Right lobe of liver (tissue), 6 donors: ENCODE measurements at regions not wholly inside any gene's neighbourhood (a gene's known extent, or its start where the extent isn't known, plus 50 kb on each side); places are given as distances from the start of the nearest gene placed in this dataset.

ENCODE experiments used
- ATAC-seq, 4 donors: fragments of 200-7000 bp; cut with Tn5 transposase; one replicate each; pipeline ENCODE4 v1.9.1; 2020; ENCODE audit warnings: mild to moderate bottlenecking in 4 of 4, moderate library complexity in 4 of 4
- DNase-seq, 3 donors: peaks; one replicate each; pipeline ENCODE4 v3.0.0-alpha.2; 2020
- H3K27ac ChIP-seq, 3 donors: fragments of 200-600 bp; one replicate each; pipeline ENCODE4 v1.8.0; 2022
- H3K27me3 ChIP-seq, 2 donors: fragments of 200-600 bp; one replicate each; pipeline ENCODE4 v1.8.0; 2022
- H3K36me3 ChIP-seq, 4 donors: fragments of 200-600 bp; sonication (generic) in 1 of 4; one replicate each; pipeline versions ENCODE4 v1.5.1 to v1.8.0; 2017 to 2022; ENCODE audit warnings: control low read depth in 1 of 4
- H3K4me1 ChIP-seq, 4 donors: fragments of 200-600 bp; sonication (generic) in 1 of 4; one replicate each; pipeline versions ENCODE4 v1.5.1 to v1.8.0; 2017 to 2022; ENCODE audit warnings: control low read depth in 1 of 4
- H3K4me3 ChIP-seq, 3 donors: fragments of 200-600 bp; one replicate each; pipeline ENCODE4 v1.8.0; 2022
- H3K9me3 ChIP-seq, 4 donors: fragments of 200-600 bp; sonication (generic) in 1 of 4; one replicate each; pipeline versions ENCODE4 v1.5.1 to v1.8.0; 2017 to 2022; ENCODE audit warnings: control low read depth in 1 of 4
- POLR2A ChIP-seq: fragments of 450-650 bp; IDR thresholded peaks from one replicate; pipeline ENCODE4 v1.6.1; 2017; ENCODE audit warnings: antibody characterized with exemption, mild to moderate bottlenecking
- WGBS: methylation state at CpG from one replicate; pipeline ENCODE4 v1.1.6; 2018; ENCODE audit warnings: low coverage, low lambda C conversion rate; ENCODE audit not compliant: insufficient coverage; ENCODE audit errors: missing lambda C conversion rate; 5-methylcytosine and 5-hydroxymethylcytosine counted together
- intact Hi-C, 2 donors: fragments of 100-400 bp; cut with DNase I; formaldehyde crosslinking; loops; one replicate each; pipeline versions ENCODE4 v1.11.2 to v1.14.1; 2022
- TF ChIP-seq, protein P1 (sequence below), 4 donors: fragments of 200-600 bp in 3 of 4; fragments of 450-650 bp in 1 of 4; IDR thresholded peaks; one replicate each; pipeline versions ENCODE4 v1.5.1 to v1.8.0; 2016 to 2022; ENCODE audit warnings: antibody characterized with exemption in 4 of 4, mild to moderate bottlenecking in 2 of 4
- donor health status: DM: no; HTN: yes; CAD: no.
- donor health status: DM: no; HTN: no; CAD: no.
- donor health status: DM: no; HTN: no; CAD: no.
- donor health status: DM: no; HTN: yes; CAD: no.
- donor health status: DM: no; HTN: yes; CAD: no.

DNA sequence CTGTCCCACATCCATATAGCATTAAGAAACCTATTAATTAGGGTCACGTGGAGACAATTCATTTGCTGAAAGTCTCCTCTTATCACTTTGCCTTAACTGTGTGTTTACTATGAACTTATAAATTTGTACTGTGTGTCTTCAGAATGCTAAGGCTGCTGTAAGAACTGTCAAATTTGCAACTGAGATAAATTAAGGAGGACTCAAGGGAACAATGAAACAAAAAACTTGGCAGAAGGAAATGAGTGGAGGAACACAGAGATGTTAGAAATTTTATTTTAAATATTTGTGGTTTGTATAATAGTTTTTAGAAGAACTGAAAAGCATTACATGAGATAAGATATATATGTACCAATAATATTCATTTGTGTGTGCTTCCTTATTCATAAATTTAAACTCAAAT lies 1005.3 kb upstream of the SORCS1 start:
- intact Hi-C loops: no loop called here
- Histone ChIP-seq H3K36me3 (no peaks in the 10 kb centered on the region), H3K27ac (no peak overlapping the region), H3K4me3 (no peak overlapping the region), H3K4me1 (no peaks in the 10 kb centered on the region), H3K9me3 (no peaks in the 10 kb centered on the region), H3K27me3 (no peaks in the 10 kb centered on the region)
- ATAC-seq (no peak), DNase-seq (no peak)
- no peak for TF ChIP-seq POLR2A
- TF ChIP-seq, protein P1, sequence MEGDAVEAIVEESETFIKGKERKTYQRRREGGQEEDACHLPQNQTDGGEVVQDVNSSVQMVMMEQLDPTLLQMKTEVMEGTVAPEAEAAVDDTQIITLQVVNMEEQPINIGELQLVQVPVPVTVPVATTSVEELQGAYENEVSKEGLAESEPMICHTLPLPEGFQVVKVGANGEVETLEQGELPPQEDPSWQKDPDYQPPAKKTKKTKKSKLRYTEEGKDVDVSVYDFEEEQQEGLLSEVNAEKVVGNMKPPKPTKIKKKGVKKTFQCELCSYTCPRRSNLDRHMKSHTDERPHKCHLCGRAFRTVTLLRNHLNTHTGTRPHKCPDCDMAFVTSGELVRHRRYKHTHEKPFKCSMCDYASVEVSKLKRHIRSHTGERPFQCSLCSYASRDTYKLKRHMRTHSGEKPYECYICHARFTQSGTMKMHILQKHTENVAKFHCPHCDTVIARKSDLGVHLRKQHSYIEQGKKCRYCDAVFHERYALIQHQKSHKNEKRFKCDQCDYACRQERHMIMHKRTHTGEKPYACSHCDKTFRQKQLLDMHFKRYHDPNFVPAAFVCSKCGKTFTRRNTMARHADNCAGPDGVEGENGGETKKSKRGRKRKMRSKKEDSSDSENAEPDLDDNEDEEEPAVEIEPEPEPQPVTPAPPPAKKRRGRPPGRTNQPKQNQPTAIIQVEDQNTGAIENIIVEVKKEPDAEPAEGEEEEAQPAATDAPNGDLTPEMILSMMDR (IDR thresholded peaks at IDR 0.05): no peak
- 35% methylated on average over 1 of the region's 1 CpG for WGBS

DNA sequence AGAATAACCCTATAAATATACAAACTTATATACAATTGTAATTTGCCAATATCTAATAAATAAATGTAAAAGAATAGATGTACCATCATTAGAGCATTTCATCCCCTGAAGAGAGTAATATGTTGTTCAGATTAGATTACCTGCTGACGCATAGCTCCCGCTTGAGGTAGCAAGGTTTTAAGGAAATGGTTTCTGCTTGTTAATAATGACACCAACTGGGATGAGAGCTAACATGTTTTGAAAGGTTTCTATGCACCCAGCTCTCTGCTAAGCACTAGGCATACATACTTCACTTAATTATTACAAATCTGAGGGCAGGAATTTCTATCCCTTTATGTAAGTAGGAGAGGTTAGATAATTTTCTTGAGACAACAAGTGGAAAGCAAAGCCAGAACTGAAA lies 1003.3 kb upstream of the SORCS1 start:
- Histone ChIP-seq H3K4me3 (no peak overlapping the region), H3K36me3 (no peaks in the 10 kb centered on the region), H3K4me1 (no peaks in the 10 kb centered on the region), H3K9me3 (no peaks in the 10 kb centered on the region), H3K27ac (no peak overlapping the region), H3K27me3 (no peaks in the 10 kb centered on the region)
- 94% methylated on average over 2 of the region's 2 CpGs for WGBS
- no peak for TF ChIP-seq POLR2A
- TF ChIP-seq, protein P1 (IDR thresholded peaks at IDR 0.05): no peak
- intact Hi-C loops: no loop called here
- ATAC-seq (no peak), DNase-seq (no peak)

DNA sequence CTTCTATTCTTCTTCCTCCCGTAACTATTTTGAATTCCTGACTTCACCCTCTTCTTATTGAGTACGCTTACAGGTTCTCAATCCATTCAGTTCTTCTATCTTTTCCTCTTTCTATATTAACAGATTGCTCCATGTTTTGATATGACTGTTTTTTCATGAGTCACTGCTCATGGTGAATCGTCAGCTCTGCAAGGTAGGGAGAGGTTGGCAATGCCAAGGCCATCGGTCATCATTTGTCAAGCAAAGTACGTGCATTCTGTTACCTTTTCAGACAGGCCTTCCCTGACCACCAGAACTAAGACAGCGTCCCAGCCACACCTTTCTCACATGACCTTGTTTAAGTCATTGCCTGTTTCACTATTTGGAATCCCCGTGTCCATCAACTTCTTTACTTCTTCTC lies 1001.9 kb upstream of the SORCS1 start:
- intact Hi-C loops: no loop called here
- DNase-seq (no peak), ATAC-seq (no peak)
- Histone ChIP-seq H3K4me3 (no peak overlapping the region), H3K4me1 (no peaks in the 10 kb centered on the region), H3K9me3 (no peaks in the 10 kb centered on the region), H3K27me3 (no peaks in the 10 kb centered on the region), H3K27ac (no peak overlapping the region), H3K36me3 (no peaks in the 10 kb centered on the region)
- TF ChIP-seq POLR2A: no peak
- TF ChIP-seq, protein P1 (IDR thresholded peaks at IDR 0.05): no peak
- 64% methylated on average over 7 of the region's 7 CpGs for WGBS

DNA sequence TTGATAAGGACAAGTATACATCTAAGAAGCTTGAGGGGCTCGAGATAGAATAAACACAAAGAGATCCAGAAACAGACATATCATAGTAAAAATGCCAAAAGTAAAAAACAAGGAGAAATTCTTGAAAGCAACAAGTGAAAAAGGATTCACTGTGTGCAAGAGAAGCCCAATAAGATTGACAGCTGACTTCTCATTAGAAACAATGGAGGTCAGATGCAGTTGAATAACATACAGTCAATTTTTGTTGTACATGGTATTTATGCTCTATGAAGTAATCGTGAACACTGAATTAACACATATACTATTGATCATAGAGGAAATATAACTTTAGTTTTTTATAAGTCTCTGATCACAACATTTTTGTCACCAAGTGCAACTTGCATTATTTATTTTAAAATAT lies 982.8 kb upstream of the SORCS1 start:
- no peaks in the 10 kb centered on the region for H3K27me3 ChIP-seq
- TF ChIP-seq, protein P1 (IDR thresholded peaks at IDR 0.05): no peak
- no peak for TF ChIP-seq POLR2A
- H3K4me3 ChIP-seq: no peak overlapping the region
- intact Hi-C loops: no loop called here
- ATAC-seq: no peak
- no peak overlapping the region for H3K27ac ChIP-seq
- H3K4me1 ChIP-seq: no peaks in the 10 kb centered on the region
- peaks cover 0 to 6% (median 0%) of the 10 kb centered on the region in 4 donors for H3K9me3 ChIP-seq
- H3K36me3 ChIP-seq: no peaks in the 10 kb centered on the region
- no peak for DNase-seq
- WGBS: 40% methylated on average over 2 of the region's 2 CpGs

DNA sequence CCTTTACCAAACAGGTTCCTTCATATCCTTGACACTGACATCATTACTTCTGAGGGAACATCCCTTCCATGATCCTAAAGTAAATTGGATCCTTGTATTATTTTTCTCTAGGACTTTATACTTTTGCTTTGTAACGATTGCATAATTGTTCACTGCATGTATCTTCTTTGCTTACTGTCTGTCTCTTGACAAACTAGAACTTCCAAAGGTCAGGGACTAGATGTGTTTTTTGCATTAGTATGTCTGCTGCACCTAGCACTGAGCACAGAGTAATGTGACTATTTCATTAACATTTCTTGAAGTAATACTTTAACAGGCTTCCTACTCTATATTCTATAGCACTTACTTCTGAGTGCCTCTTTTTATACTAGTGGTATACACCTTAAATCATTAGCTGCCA lies 976.6 kb upstream of the SORCS1 start:
- ATAC-seq (peak in 3 of 4 donors; percentile 32 to 65 (median 59)), DNase-seq (no peak)
- H3K36me3 ChIP-seq: no peaks in the 10 kb centered on the region
- intact Hi-C loops: no loop called here
- 39% methylated on average over 1 of the region's 1 CpG for WGBS
- no peak overlapping the region for H3K4me3 ChIP-seq
- no peaks in the 10 kb centered on the region for H3K9me3 ChIP-seq
- no peak overlapping the region for H3K27ac ChIP-seq
- no peak for TF ChIP-seq POLR2A
- TF ChIP-seq, protein P1 (IDR thresholded peaks at IDR 0.05): no peak
- no peaks in the 10 kb centered on the region for H3K27me3 ChIP-seq
- no peaks in the 10 kb centered on the region for H3K4me1 ChIP-seq
